Right kidney (tissue), 1 donor: ENCODE measurements at regions not wholly inside any gene's neighbourhood (a gene's known extent, or its start where the extent isn't known, plus 50 kb on each side); places are given as distances from the start of the nearest gene placed in this dataset.

Experiments used
- DNase-seq: peaks from one replicate; pipeline ENCODE4 v3.0.0-alpha.2; 2016

GRCh38 chr7:155202106-155202871 lies 95.4 kb upstream of the INSIG1 start:
- no peak for DNase-seq

GRCh38 chr7:155203059-155203881 lies 94.4 kb upstream of the INSIG1 start:
- no peak for DNase-seq

GRCh38 chr7:155203882-155204691 lies 93.6 kb upstream of the INSIG1 start:
- no peak for DNase-seq

- no peak for DNase-seq
These were observed 92.8 kb upstream of the INSIG1 start for GRCh38 chr7:155204744-155205367.

- DNase-seq, result peak; percentile 54
These were observed 92.0 kb upstream of the INSIG1 start for GRCh38 chr7:155205368-155206317.

GRCh38 chr7:155206318-155207020 lies 91.2 kb upstream of the INSIG1 start:
- DNase-seq, result peak; percentile 57

GRCh38 chr7:155207326-155208002 lies 90.2 kb upstream of the INSIG1 start:
- no peak for DNase-seq

- no peak for DNase-seq
These were observed 88.8 kb upstream of the INSIG1 start for GRCh38 chr7:155208681-155209477.

- no peak for DNase-seq
These were observed 88.0 kb upstream of the INSIG1 start for GRCh38 chr7:155209478-155210319.

GRCh38 chr7:155210356-155210755 lies 87.3 kb upstream of the INSIG1 start:
- no peak for DNase-seq

GRCh38 chr7:155211173-155211572 lies 86.5 kb upstream of the INSIG1 start:
- no peak for DNase-seq

GRCh38 chr7:155211761-155212160 lies 85.9 kb upstream of the INSIG1 start:
- DNase-seq, result no peak

- no peak for DNase-seq
These were observed 85.2 kb upstream of the INSIG1 start for GRCh38 chr7:155212301-155213015.

GRCh38 chr7:155213385-155213784 lies 84.3 kb upstream of the INSIG1 start:
- DNase-seq, result no peak

- DNase-seq, result peak; percentile 77
These were observed 83.5 kb upstream of the INSIG1 start for GRCh38 chr7:155213955-155214740.

GRCh38 chr7:155215576-155216325 lies 81.9 kb upstream of the INSIG1 start:
- DNase-seq, result no peak
